GM21367 (cell line): ENCODE measurements at regions not wholly inside any gene's neighbourhood (a gene's known extent, or its start where the extent isn't known, plus 50 kb on each side); places are given as distances from the start of the nearest gene placed in this dataset.

ENCODE experiments used
- ATAC-seq: cut with Tn5 transposase; IDR thresholded peaks from one replicate; pipeline ENCODE4 v1.9.1; 2021; ENCODE audit not compliant: unreplicated experiment

DNA sequence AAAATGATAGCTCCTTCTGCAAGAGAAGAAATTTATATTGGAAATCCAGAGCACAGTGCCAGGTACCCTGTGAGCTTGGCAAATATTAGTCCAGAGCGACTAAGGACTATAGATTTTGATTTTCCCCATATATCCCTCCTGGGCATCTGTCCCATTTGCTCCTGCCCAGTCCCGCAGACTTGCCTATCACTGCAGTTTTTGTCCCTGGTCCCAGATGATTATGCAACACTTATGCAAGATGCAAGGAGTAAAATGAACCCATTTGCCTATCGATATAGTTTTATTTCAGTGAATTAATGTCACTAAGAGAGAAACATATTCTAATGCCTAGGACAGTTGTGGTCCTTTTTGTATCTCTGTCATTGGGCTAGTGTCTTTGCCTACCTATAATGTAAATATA, 215.9 kb upstream of the BMP4 start:
- ATAC-seq, result no peak

DNA sequence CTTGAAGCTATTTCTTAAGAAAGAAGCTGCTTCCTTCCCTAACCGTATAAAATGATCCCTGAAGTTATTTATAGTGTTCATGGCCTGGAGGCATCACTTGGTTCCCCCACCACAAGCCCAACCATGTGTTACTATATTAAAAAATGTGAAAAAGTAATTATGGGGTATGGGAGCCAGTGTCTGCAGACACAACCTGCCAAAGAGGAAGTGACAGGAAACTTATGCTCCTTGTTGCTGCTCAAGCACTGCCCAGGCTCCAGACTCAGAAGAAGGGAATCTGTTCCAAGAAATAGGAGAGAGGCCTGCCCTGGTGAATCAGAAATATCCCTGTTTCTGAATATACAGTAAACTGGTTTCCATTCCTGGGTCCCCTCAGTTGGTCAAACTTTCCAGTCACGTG, 217.2 kb upstream of the BMP4 start:
- no peak for ATAC-seq

DNA sequence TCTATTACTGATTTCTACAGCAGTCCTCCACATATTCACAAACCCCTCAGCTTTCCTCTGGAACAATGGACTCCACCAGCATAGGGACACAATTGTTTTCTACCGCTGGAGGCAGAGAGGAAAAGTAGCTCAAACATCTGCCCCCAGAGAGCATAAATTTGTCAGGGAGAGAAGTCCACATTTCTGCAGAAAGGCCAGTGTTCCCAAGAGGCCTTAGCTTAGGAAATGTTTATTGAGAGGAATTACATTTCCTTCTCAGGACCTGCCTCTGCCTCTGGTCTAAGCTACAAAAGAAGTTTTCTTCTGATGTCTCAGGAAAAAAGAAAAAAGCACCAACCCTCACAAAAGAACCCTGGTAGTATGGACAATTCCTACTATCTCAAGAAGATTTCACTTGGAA, 217.8 kb upstream of the BMP4 start:
- ATAC-seq, result no peak

DNA sequence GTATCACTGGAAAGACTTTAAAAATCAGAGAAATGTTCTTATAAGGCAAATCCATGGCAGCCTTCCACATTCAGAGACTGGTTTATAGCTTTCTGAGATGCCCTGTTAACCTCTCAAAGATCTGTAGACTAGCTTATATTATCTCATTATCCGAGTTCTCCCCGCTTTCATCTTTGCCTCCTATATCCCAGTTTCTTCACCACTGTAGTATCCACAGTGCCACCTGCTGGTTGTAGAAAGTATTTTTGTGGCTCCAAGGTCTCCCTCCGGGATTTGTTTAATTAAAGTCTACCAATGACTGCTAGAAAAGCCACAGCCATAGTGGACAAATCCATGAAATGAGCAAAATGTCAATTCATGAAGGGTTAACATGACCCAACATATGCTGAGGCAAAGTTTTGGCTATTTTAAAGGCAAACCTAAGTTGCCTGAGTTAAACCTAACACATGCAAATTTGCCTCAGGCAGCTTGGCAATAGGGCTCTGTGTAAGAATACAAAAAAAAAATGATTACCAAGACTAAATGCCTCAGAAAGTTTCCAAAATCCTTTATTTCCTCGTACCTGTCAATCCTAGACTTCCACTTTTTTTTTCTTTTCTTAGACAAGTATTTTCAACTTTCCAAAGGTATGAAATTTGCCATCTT, 218.8 kb upstream of the BMP4 start:
- no peak for ATAC-seq

DNA sequence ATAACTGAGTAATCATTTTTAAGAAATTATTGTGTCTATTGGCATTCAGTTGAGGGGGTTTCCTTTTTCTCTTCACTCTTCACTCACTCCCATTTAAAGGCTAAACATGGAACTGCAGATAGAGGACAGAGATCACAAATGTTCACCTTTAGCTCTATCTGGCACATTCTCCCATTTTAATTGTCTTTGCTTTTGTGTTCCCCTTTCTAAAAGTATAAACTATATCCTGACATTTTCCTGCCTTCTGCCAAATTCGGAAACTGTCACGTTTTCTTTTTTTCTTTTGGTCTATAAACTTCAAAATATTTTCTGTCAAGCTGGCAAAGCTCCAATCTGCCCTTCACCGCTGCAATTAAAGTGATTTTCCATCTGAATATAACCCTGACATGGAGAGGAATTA, 219.8 kb upstream of the CDKN3 start:
- no peak for ATAC-seq

DNA sequence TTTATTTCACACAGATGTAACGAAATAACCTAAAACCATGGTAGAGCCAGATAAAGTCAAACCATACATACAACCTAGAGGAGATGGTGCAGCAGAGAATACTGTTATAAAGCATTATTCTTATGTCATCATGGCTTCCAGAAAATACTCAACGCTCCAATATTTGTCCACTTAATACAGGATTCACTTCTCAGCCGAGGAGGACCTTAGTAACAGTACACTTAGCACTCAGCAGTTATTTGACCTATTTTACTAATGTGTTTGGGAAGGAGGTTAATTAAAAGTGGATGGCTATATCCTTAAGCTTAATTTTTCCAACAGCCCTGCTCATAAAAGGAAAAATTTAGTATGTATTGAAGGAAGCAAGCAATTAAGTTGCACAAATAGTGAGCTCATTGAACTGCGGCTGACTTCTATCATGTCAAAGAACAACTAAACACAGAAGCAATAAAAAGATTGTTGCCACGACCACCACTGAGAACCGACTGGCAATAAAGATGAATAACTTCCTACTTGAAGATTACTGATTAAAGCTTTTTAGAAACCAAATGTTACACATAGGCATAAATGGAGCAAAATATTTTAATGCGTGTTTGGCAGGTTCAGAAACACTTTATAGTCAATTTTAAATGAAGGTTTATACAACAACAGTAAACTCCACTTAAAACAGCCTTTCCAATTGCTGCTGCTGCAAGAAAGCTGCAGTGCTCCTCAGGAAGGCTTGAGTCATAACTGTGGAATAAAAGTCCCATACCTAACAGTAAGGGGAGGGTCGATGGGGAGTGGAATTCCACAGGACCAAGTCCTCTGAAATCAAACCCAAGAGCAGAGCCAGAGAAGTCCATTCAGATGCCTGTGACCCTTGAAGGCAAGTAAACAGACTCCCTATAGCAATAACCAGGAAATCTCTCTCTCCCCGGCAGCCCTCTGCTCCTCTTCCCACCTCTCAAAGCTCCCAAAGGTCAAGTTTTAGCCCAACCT, 218.9 kb upstream of the CDKN3 start:
- no peak for ATAC-seq

DNA sequence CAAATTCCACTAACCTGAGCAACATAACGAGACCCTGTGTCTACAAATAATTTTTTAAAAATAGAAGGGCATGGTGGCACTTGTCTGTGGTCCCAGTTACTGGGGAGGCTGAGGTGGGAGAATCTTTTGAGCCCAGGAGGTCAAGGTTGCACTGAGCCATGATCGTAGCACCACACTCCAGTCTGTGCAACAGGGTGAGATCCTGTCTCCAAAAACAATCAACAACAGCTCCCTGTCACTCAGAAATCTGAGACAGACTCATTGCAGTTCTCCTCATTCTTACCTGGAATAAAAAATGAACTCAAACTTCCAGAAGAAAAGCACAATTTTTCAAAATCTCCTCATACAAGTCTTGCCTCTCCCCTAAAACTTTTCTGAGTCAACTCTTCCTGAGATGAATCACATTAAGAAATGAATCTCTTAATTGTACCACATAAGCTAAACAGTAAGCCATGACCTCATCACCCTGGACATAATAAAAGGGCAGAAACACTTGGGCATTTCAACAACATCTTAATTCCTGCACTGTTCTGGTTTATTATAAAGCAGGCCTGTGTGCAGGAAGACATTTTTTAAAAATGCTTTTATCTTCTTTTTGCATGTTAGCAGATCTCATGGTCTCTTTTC, 214.3 kb upstream of the CDKN3 start:
- ATAC-seq, result no peak

DNA sequence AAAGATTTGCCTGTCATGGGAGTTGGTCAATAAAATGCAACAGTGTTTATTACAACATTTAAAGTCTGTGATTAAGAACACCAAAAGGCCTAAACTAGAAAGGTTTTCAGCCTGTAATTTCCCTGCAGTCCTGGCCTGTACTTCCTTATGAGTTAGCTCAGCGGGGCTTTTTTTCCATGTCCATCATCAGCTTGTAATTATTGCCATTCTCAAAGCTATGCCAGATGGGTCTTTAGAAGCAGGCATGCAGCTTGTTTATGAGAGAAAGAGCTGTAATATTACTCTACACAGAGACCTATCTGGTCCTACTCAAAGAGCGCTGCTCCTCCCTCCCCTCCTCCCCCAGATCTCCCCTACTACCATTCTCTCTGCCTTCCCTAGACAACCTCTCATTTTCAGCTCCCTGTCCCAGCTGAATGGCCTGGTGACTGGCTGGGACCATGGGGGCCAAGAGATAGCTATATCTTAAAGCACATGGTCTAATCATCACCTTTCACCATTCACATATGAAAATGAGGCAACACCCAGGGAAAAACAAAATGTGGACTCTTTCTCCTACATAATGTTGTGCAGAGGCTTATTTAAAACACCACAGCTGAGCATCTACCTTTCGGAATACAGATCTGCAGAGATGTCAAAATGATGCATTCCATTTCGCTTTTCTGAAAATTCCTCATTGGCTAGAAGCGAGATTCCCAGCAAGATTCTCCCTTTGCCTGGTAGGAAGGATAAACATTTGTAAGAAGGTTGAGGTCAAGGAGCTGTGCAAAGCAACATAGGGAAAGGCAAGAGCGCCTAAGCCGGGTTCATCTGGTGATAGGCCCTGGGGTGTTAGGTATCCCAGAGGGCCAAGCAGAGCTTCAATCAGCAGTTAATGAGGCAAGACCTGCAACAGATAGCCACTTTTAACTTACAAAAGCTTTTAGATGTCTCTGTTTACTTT, 209.7 kb upstream of the CDKN3 start:
- no peak for ATAC-seq

DNA sequence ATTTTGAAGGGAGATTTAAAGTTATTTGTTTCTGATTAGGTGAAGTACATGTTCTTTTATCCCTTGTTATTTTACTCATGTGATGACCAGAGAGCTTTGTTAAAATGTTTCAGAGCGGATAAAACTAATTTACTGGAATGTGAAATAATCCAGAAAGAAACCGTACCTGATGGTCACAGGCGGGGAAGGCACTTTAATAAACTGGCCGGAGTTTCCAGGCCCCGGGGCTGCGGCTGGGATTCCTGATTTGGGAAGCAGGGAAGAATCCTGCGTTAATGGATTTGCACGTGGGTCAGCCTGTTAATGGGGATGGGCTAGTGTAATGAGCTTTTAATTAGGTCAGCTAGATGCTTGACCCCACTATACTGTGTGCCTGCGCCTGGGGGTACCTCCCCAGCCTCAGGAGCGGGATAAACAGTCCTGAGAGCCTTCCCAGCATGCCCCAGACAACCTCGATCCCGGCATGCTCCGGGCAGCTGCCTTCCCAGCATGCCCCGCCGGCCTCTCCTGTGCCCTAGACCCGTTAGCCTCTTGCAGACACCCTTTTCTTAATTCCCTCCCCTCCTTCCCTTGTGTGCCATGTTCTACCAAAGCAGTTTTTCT, 208.6 kb upstream of the CDKN3 start:
- ATAC-seq, result no peak

DNA sequence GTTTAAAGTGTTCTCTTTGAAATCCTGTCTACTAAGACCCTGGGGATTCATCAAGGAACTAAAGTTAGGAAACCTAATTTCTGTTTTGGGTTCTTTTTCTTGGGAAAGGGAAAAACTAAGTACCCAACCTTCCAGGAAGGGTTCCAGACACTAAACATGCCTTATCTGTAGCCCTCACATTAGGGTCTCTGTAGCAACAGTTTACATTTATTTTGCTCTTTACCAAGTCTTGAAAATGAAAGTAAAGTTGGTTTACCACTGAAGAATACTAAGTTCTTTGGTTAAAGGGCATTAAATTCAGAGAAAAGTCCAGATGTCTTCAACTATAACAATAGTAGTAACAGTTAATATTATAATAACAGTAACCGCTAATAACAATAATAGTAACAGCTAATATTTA, 207.5 kb upstream of the CDKN3 start:
- ATAC-seq, result no peak

DNA sequence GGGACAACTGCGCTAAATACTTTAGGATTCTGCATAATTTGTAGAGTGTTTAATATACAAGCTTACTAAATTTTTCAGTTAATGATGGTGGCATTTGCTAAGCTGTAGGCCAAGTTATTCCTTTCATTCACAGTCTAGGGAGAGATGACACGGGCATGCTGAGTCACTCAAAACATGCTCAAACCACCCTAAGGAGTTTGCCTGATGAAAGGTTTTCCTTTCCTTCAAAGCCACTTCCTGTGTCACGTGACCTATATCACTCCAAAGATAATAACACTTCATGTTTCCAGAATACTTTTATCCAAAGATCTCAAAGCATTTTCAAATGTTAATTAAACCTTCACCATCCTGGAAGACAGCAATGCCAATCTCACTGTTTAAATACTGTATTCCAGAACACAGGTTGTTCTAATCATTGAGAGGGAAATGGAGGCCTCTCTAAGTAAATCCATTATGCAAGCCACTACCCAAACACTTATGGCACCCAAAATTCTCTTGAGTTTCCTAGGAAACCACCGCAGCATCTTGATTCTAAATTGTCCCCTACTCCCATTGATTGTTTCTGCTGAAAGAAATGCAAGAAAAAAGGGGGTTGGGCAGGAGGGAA, 207.0 kb upstream of the CDKN3 start:
- ATAC-seq, result no peak

DNA sequence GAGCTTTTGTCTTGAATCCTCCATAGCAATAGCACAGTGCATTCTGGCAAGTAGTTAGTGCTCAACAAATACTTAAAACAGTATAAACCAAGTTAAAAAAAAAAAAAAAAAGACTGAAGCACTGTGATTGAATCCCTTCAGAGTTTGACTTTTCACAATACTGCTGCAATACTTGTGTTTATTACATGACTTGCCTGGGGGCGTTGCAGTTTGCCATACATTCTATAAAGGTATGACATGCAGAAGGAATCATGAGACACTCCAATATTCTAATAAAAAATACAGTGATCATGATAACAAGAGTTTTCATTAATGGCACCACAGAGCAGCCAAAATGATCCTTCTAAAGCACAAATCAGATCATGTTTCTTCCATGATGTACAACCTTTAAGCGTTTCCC, 205.0 kb upstream of the CDKN3 start:
- no peak for ATAC-seq

DNA sequence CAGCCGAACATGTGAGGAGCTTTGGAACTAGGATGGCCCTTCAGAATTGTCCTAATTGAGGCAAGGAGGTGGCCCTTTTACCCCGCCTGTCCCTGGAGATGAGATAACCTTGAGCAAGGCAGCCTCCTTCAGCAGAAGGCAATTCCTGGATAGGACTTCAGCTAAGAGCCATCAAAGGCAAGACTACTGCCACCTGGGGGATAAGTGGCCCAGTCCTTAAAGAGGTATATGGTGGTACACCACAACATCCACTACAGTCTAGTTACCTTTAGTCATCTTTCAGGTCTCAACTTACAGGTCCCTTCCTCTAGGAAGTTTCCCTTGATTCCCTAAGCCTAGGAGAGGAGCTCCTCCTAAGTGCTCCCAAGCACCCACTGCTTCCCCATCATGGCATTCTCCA, 204.2 kb upstream of the CDKN3 start:
- no peak for ATAC-seq

DNA sequence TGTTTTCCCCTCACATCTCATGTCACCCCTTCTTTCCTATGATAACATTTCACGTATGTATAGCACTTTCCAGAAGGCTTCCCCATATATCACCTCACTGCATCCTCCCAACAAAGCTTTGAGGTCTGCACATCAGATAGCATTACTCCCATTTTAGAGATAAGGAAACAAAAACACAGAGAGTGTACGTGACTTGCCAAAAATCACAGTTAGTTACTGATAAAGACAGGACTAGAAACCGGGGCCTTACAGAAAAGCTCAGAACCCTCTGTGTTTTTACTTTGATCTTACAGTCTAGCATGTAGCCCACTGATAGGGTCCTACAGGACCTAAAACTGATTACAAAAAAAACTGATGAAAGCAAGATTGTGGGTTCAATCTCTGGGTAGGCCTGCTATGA, 202.9 kb upstream of the CDKN3 start:
- no peak for ATAC-seq

DNA sequence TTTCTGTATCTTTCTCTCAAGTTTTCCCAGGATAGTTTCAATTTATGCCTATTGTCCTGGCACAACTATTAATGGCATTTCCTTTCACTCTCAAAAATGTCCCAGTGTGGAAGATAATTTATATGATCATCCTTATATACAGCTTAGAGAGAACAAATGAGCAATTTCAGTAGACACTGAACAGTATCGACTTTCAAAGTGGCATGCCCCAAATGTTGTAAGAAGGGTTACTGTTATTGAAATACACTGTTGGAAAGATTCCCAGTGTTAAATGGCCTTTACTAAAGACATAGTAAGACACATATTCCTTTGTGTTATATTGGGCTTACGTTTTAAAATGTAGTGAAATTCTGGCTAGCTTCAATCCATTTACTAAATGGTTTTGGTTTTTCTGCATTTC, 202.3 kb upstream of the CDKN3 start:
- ATAC-seq, result no peak

DNA sequence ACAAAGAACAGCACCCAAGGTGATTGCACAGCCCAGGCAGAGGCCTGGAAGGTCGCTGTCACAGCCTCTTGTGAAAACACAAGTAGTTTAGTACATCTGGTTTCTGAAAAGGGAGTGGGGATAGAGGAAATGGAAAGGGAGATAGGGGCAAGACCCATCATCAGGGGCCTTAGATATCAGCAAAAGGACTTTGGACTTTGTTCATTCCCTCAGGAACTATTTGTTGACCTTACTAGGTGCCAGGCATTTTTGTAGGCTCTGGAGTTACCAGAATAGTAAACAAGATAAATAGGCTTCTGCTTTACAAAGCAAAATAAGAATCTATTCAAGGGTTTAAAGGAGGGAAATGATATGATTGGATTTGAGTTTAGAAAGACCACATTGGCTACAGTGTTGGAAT, 199.4 kb upstream of the CDKN3 start:
- ATAC-seq, result no peak

DNA sequence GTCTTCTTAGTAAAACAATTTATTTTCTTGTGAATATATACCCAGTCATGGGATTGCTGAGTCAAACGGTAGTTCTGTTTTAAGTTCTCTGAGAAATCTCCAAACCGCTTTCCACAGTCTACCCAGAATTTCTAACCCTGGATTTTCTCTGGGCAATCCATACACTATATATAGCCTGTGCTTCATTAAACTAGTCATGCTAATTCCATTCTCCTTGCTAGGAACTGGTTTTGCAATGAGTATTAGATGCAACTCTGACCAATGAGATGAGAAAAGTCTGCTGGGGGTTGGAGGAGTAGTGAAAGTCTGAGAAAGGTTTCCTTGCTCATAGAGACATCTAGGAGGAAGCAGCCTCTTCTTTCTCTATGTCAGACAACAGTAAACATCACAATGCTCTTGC, 196.1 kb upstream of the CDKN3 start:
- no peak for ATAC-seq

DNA sequence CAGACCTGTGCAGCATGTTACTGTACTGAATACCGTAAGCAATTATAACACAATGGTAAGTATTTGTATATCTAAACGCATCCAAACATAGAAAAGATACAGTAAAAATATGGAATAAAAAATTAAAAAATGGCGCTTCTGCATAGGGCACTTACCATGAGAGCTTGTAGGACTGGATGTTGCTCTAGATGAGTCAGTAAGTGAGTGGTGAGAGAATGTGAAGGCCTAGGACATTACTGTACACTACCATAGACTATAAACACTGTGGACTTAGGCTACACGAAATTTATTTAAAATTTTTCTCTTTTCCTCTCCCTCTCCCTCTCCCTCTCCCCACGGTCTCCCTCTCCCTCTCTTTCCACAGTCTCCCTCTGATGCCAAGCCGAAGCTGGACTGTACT, 194.5 kb upstream of the CDKN3 start:
- ATAC-seq, result no peak

DNA sequence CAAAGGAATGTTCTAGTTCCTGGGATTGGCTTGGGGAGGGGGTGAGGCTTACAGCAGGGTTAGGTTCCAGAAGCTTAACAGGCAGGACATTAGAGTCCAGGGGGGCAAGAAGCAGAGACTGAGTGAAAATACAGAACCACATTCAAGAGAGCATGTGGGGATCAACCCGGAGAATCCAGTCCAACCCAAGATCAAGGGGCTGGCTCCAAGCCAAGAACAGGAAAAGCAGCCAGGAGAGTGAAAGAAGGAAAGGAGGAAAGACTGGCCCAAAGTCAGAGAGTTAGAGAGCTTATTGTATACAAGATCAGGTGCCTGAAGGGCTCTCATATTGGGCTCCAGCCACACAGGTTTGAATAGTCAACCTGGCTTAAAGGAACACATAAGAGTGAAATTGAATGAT, 190.3 kb upstream of the CDKN3 start:
- ATAC-seq, result no peak

DNA sequence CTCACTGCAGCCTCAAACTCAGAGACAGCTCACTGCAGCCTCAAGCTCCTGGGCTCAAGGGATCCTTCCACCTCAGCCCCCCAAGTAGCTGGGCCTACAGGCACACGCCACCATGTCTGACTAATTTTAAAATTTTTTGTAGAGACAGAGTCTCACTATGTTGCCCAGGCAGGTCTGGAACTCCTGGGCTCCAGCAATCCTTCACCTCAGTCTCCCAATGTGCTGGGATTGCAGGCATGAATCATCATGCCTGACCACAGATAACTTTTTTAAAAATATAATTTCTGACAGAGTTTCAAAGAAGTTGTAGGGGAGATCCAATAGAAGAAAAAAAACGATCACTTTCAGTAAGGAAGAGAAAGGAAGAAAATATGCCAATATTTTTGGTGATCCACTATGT, 189.7 kb upstream of the CDKN3 start:
- ATAC-seq, result no peak
